ENCODE measurements at regions not wholly inside any gene's neighbourhood (a gene's known extent, or its start where the extent isn't known, plus 50 kb on each side); places are given as distances from the start of the nearest gene placed in this dataset.

DNA sequence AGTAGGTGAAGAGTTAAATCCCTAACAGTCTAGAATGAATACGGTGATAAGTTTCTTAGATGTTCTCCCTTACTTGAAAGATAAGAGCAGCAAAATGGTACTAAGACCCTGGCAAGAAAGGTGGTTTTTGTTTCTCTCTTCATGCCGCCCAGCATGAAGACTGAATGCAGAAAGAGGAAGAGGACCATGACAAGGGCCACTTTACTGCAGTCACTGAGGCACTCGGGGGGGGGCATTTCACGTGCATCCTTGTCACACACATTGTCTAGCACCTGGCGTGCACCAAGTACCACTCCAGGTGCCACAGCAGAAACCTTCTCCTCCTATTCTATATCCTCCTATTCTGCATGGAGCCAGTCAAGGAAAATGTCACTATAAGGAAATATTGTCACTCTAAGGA is 222.0 kb downstream of the TOMM20 start:
- TF ChIP-seq POLR2A (IDR thresholded peaks at IDR 0.05) (no peak), POLR2AphosphoS5 (IDR thresholded peaks at IDR 0.05) (no peak)
- TF ChIP-seq, protein P1, sequence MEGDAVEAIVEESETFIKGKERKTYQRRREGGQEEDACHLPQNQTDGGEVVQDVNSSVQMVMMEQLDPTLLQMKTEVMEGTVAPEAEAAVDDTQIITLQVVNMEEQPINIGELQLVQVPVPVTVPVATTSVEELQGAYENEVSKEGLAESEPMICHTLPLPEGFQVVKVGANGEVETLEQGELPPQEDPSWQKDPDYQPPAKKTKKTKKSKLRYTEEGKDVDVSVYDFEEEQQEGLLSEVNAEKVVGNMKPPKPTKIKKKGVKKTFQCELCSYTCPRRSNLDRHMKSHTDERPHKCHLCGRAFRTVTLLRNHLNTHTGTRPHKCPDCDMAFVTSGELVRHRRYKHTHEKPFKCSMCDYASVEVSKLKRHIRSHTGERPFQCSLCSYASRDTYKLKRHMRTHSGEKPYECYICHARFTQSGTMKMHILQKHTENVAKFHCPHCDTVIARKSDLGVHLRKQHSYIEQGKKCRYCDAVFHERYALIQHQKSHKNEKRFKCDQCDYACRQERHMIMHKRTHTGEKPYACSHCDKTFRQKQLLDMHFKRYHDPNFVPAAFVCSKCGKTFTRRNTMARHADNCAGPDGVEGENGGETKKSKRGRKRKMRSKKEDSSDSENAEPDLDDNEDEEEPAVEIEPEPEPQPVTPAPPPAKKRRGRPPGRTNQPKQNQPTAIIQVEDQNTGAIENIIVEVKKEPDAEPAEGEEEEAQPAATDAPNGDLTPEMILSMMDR (IDR thresholded peaks at IDR 0.05), result no peak
- no peak for DNase-seq (ENCODE audit: low spot score in 2 of 2)
- intact Hi-C loops (cut with DNase I; ENCODE audit: low total_unique reads), result no loop called here
- Histone ChIP-seq H3K27ac (no peak overlapping the region), H3K4me1 (no peaks in the 10 kb centered on the region), H3K36me3 (no peaks in the 10 kb centered on the region), H3K27me3 (no peaks in the 10 kb centered on the region), H3K9me3 (no peaks in the 10 kb centered on the region), H3K4me3 (no peak overlapping the region)

DNA sequence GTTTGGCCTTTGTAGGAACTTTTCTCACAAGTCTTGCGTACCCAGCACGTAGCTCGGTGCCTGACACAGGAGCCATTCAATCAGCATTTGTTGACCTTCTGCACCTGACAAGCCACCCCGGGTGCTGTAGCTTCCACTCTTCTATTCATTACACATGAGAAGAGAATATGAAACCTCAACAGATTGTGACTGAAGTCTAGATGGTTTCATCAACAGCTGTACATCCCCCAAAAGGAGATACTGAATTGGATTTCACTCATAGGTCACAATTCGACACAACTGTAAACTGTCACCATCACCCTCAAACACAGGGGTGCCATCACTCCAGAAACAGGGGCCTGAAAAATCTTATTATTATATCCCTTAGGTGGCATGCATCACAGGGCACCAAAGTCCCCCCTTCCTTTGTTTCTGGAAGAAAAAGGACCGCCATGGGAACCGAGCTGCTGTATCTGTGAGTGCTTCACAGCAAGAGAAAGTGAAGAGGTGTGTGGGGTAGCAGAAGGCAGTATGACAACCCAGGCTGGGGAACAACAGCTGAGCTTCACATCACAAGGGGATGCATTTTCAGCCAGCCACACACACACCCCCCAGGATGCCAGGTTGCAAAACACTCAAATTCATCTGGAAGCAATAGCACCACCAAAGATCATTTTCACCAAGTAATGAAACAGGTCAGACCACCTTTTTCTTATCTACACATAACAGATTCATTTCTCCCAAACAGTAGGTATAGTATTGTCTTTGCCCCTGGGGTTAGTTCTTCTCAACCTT is 225.7 kb downstream of the TOMM20 start:
- H3K27ac ChIP-seq, result no peak overlapping the region
- no peaks in the 10 kb centered on the region for H3K4me1 ChIP-seq
- H3K9me3 ChIP-seq, result no peaks in the 10 kb centered on the region
- no peak for DNase-seq (ENCODE audit: low spot score in 2 of 2)
- H3K36me3 ChIP-seq, result no peaks in the 10 kb centered on the region
- TF ChIP-seq POLR2AphosphoS5 (IDR thresholded peaks at IDR 0.05) (no peak), POLR2A (IDR thresholded peaks at IDR 0.05) (no peak)
- TF ChIP-seq, protein P1 (IDR thresholded peaks at IDR 0.05), result no peak
- intact Hi-C loops (cut with DNase I; ENCODE audit: low total_unique reads), result no loop called here
- no peak overlapping the region for H3K4me3 ChIP-seq
- H3K27me3 ChIP-seq, result no peaks in the 10 kb centered on the region

- DNase-seq (ENCODE audit: low spot score in 2 of 2), result no peak
- no peaks in the 10 kb centered on the region for H3K36me3 ChIP-seq
These were observed 227.1 kb downstream of the TOMM20 start for GRCh38 chr1:234901491-234902049.

DNA sequence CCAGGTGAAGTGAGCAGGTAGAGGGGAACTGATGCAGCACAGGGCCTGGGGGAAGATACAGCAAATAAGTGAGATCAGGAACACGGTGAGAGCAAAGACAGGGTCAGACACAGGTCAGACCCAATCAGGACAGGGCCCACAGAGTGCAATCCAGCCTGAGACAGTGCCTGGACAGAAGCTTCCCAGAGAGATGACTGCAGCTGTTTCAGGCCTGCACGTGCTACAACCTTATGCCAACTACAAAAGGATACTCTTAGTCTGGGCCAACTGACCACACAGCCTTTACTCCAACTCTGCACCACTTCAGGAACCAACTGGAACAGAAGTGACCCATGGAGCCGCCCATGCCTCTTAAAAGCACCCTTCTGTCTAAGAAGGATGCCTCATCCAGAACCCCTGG is 228.0 kb downstream of the TOMM20 start:
- Histone ChIP-seq H3K4me3 (no peak overlapping the region), H3K9me3 (no peaks in the 10 kb centered on the region), H3K27me3 (no peaks in the 10 kb centered on the region), H3K4me1 (no peaks in the 10 kb centered on the region), H3K27ac (no peak overlapping the region), H3K36me3 (no peaks in the 10 kb centered on the region)
- TF ChIP-seq POLR2AphosphoS5 (IDR thresholded peaks at IDR 0.05) (no peak), POLR2A (IDR thresholded peaks at IDR 0.05) (no peak)
- TF ChIP-seq, protein P1 (IDR thresholded peaks at IDR 0.05), result no peak
- no peak for DNase-seq (ENCODE audit: low spot score in 2 of 2)
- intact Hi-C loops (cut with DNase I; ENCODE audit: low total_unique reads), result no loop called here

More at GRCh38 chr1:234901491-234902049, 227.1 kb downstream of the TOMM20 start:
- no peak for TF ChIP-seq POLR2AphosphoS5 (IDR thresholded peaks at IDR 0.05)
- no peak overlapping the region for H3K27ac ChIP-seq
- H3K4me1 ChIP-seq, result no peaks in the 10 kb centered on the region
- no peaks in the 10 kb centered on the region for H3K27me3 ChIP-seq
- no peak overlapping the region for H3K4me3 ChIP-seq
- intact Hi-C loops (cut with DNase I; ENCODE audit: low total_unique reads), result no loop called here
- no peaks in the 10 kb centered on the region for H3K9me3 ChIP-seq

DNA sequence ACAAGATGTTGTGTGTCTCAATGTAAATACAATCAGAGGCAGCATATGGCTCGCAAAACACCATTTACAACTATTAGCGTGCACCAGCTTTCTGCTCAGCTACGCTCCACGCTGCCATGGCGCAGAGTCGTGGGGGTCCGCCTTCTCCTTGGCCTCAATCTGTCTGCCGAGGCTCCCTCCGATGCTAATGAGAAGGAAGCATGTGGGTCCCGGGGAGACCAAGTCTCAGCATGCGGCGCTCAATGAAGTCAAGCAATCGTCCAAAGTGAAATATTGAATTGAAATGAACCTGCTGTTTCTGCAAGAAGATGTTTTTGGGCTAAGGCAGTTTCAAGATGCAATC is 228.9 kb downstream of the TOMM20 start:
- TF ChIP-seq POLR2AphosphoS5 (IDR thresholded peaks at IDR 0.05), result no peak
- no peak for TF ChIP-seq POLR2A (IDR thresholded peaks at IDR 0.05)
- TF ChIP-seq, protein P1 (IDR thresholded peaks at IDR 0.05), result no peak
- Histone ChIP-seq H3K27ac (peak overlapping the region in 1 of 2 donors; percentile 72), H3K36me3 (no peaks in the 10 kb centered on the region), H3K4me3 (no peak overlapping the region), H3K27me3 (no peaks in the 10 kb centered on the region), H3K9me3 (no peaks in the 10 kb centered on the region), H3K4me1 (no peaks in the 10 kb centered on the region)
- DNase-seq (ENCODE audit: low spot score in 2 of 2), result no peak
- intact Hi-C loops (cut with DNase I; ENCODE audit: low total_unique reads), result no loop called here

Measured in breast epithelium (tissue), 4 donors.